PC-3 (cell line): ENCODE measurements at regions not wholly inside any gene's neighbourhood (a gene's known extent, or its start where the extent isn't known, plus 50 kb on each side); places are given as distances from the start of the nearest gene placed in this dataset.

Experiments
- EZH2 ChIP-seq: fragments of 300-600 bp; sonication (generic); IDR thresholded peaks from one replicate; pipeline ENCODE4 v1.6.1; 2017; ENCODE audit warnings: antibody characterized with exemption, mild to moderate bottlenecking, low read length; ENCODE audit not compliant: unreplicated experiment
- EZH2phosphoT487 ChIP-seq: fragments of 300-600 bp; sonication (generic); IDR thresholded peaks from 2 replicates; pipeline ENCODE4 v1.6.1; 2018; ENCODE audit warnings: mild to moderate bottlenecking, antibody characterized with exemption, low read length, borderline replicate concordance
- TF ChIP-seq, protein P1 (sequence below): fragments of 300-600 bp; sonication (generic); conservative IDR thresholded peaks from 2 replicates; pipeline ENCODE4 v1.5.1; 2017; ENCODE audit warnings: antibody characterized with exemption, low read depth, mild to moderate bottlenecking, low read length

GRCh38 chr16:27717726-27718125, 167.8 kb downstream of the KATNIP start:
- TF ChIP-seq, protein P1, sequence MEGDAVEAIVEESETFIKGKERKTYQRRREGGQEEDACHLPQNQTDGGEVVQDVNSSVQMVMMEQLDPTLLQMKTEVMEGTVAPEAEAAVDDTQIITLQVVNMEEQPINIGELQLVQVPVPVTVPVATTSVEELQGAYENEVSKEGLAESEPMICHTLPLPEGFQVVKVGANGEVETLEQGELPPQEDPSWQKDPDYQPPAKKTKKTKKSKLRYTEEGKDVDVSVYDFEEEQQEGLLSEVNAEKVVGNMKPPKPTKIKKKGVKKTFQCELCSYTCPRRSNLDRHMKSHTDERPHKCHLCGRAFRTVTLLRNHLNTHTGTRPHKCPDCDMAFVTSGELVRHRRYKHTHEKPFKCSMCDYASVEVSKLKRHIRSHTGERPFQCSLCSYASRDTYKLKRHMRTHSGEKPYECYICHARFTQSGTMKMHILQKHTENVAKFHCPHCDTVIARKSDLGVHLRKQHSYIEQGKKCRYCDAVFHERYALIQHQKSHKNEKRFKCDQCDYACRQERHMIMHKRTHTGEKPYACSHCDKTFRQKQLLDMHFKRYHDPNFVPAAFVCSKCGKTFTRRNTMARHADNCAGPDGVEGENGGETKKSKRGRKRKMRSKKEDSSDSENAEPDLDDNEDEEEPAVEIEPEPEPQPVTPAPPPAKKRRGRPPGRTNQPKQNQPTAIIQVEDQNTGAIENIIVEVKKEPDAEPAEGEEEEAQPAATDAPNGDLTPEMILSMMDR: no peak
- no peak for TF ChIP-seq EZH2
- no peak for TF ChIP-seq EZH2phosphoT487
